Upper lobe of left lung (tissue), 6 donors: ENCODE measurements at regions not wholly inside any gene's neighbourhood (a gene's known extent, or its start where the extent isn't known, plus 50 kb on each side); places are given as distances from the start of the nearest gene placed in this dataset.

ENCODE experiments used
- ATAC-seq, 2 donors: fragments of 200-7000 bp; cut with Tn5 transposase; one replicate each; pipeline ENCODE4 v1.9.1; 2022; ENCODE audit warnings: mild to moderate bottlenecking in 2 of 2, moderate library complexity in 2 of 2; ENCODE audit not compliant: low FRiP score in 2 of 2
- DNase-seq, 2 donors: peaks; one replicate each; pipeline ENCODE4 v3.0.0-alpha.2; 2019 to 2020
- H3K27ac ChIP-seq, 4 donors: fragments of 200-600 bp; sonication (generic); one replicate each; pipeline ENCODE4 v1.5.1; 2016 to 2019
- H3K27me3 ChIP-seq, 4 donors: fragments of 200-600 bp; sonication (generic); one replicate each; pipeline ENCODE4 v1.5.1; 2017 to 2019
- H3K36me3 ChIP-seq, 4 donors: fragments of 200-600 bp; sonication (generic); one replicate each; pipeline ENCODE4 v1.5.1; 2016 to 2019
- H3K4me1 ChIP-seq, 4 donors: fragments of 200-600 bp; sonication (generic); one replicate each; pipeline ENCODE4 v1.5.1; 2018 to 2019
- H3K4me3 ChIP-seq, 4 donors: fragments of 200-600 bp; sonication (generic); one replicate each; pipeline ENCODE4 v1.5.1; 2017 to 2019; ENCODE audit warnings: mild to moderate bottlenecking in 2 of 4, moderate library complexity in 1 of 4
- H3K9me3 ChIP-seq, 4 donors: fragments of 200-600 bp; sonication (generic); one replicate each; pipeline ENCODE4 v1.5.1; 2018 to 2019
- CTCF ChIP-seq, 6 experiments: fragments of 450-650 bp in 4 of 6; fragments of 200-600 bp in 2 of 6; sonication (generic) in 2 of 6; IDR thresholded peaks; one replicate each; pipeline ENCODE4 v1.5.1; 2016 to 2019; ENCODE audit warnings: antibody characterized with exemption in 6 of 6
- EP300 ChIP-seq, 4 donors: sonication (generic); formaldehyde crosslinking; IDR thresholded peaks; one replicate each; pipeline ENCODE4 v1.5.1; 2017; ENCODE audit warnings: antibody characterized with exemption in 4 of 4, control low read depth in 2 of 4
- POLR2A ChIP-seq, 4 donors: fragments of 450-650 bp; IDR thresholded peaks; one replicate each; pipeline ENCODE4 v1.5.1; 2016 to 2017; ENCODE audit warnings: antibody characterized with exemption in 4 of 4, mild to moderate bottlenecking in 2 of 4
- POLR2AphosphoS5 ChIP-seq, 2 donors: sonication (generic); formaldehyde crosslinking; IDR thresholded peaks; one replicate each; pipeline ENCODE4 v1.5.1; 2017; ENCODE audit warnings: antibody characterized with exemption in 2 of 2
- WGBS, 2 donors: methylation state at CpG; one replicate each; pipeline ENCODE4 v1.1.5; 2017 to 2018; 5-methylcytosine and 5-hydroxymethylcytosine counted together
- donor health status: DM: no; HTN: no; CAD: no; lungs with moderate emphysema.
- donor health status: DM: no; HTN: yes; CAD: no; lungs with severe emphysema.

DNA sequence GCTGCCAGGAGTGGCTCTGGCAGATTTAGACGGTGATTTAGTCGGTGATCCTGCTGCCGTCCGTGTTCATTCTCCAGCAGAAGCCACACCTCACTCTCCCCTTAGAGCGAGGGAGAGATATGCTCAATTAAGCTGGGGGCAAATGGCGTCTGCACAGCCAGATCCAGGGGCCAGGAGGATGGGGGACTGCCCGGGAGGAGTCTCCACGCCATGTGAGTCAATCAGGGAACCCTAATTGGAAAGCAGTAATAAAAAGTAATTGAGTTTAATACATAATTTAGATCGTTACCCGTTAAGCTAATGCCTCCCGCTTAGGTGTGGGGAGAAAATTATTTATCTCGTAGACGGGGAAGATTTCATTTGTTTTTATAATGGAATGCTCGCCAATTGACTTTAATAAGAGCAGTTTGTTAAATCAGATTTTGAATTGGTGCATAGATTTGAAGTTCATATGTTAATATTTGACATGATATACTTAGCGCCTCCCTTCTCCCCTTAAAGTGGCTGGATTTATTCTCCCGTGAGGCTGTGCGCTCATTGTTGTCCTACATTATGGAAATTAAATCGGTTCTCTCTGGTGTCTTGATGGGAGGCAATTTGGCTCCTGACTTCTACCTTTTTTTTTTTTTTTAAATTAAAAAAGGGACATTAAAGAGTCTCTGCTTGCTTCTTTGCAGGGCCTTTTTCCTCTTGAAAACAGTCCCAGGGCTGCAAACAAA lies 104.9 kb upstream of the C14orf180 start:
- Histone ChIP-seq H3K9me3 (no peaks in the 10 kb centered on the region), H3K4me1 (no peaks in the 10 kb centered on the region), H3K27me3 (no peaks in the 10 kb centered on the region), H3K27ac (no peak overlapping the region), H3K36me3 (no peaks in the 10 kb centered on the region), H3K4me3 (no peak overlapping the region)
- no peak for DNase-seq
- WGBS, 2 donors = 74 to 80% methylated on average over 16 to 18 of the region's 18 CpGs
- TF ChIP-seq POLR2A (IDR thresholded peaks at IDR 0.05) = no peak
- no peak for TF ChIP-seq EP300 (IDR thresholded peaks at IDR 0.05)
- no peak for TF ChIP-seq CTCF (IDR thresholded peaks at IDR 0.05)
- TF ChIP-seq POLR2AphosphoS5 (IDR thresholded peaks at IDR 0.05) = no peak
- ATAC-seq = no peak

GRCh38 chr14:104475256-104475655 lies 104.3 kb upstream of the C14orf180 start:
- TF ChIP-seq POLR2A (IDR thresholded peaks at IDR 0.05) = no peak
- no peak for TF ChIP-seq CTCF (IDR thresholded peaks at IDR 0.05)
- no peak for TF ChIP-seq EP300 (IDR thresholded peaks at IDR 0.05)
- TF ChIP-seq POLR2AphosphoS5 (IDR thresholded peaks at IDR 0.05) = no peak
- no peaks in the 10 kb centered on the region for H3K27me3 ChIP-seq
- H3K27ac ChIP-seq = no peak overlapping the region
- H3K4me3 ChIP-seq = no peak overlapping the region
- ATAC-seq (no peak), DNase-seq (no peak)
- H3K4me1 ChIP-seq = no peaks in the 10 kb centered on the region
- no peaks in the 10 kb centered on the region for H3K9me3 ChIP-seq
- 91 to 94% methylated on average over 7 to 12 of the region's 12 CpGs for WGBS, 2 donors
- no peaks in the 10 kb centered on the region for H3K36me3 ChIP-seq

DNA sequence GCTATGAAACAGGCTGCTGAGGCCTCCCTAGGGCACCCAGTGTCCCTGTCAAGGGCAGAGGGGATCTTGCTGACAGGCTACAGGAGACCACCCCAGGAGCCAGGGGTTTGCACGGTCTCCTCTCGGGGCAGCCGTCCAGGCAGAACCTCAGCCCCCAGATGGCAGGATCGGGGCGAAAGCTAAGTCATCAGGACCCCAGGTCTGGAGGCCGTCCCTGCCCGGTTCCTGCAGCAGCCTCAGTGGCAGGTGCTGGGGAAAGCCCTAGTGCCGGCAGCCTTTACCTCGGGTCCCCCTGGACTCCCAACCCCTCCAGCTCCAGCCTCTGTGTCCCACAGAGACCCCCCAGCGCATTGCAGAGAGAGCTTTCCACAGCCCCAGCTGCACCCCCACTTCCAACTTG lies 103.8 kb upstream of the C14orf180 start:
- no peak for DNase-seq
- H3K4me1 ChIP-seq = no peaks in the 10 kb centered on the region
- H3K4me3 ChIP-seq = no peak overlapping the region
- ATAC-seq = no peak
- no peaks in the 10 kb centered on the region for H3K36me3 ChIP-seq
- 95 to 100% methylated on average over 1 to 10 of the region's 10 CpGs for WGBS, 2 donors
- no peak overlapping the region for H3K27ac ChIP-seq
- TF ChIP-seq CTCF (IDR thresholded peaks at IDR 0.05) = no peak
- TF ChIP-seq POLR2A (IDR thresholded peaks at IDR 0.05) = no peak
- no peak for TF ChIP-seq POLR2AphosphoS5 (IDR thresholded peaks at IDR 0.05)
- TF ChIP-seq EP300 (IDR thresholded peaks at IDR 0.05) = no peak
- no peaks in the 10 kb centered on the region for H3K27me3 ChIP-seq
- peaks cover 0 to under 1% (median 0%) of the 10 kb centered on the region in 4 donors for H3K9me3 ChIP-seq

DNA sequence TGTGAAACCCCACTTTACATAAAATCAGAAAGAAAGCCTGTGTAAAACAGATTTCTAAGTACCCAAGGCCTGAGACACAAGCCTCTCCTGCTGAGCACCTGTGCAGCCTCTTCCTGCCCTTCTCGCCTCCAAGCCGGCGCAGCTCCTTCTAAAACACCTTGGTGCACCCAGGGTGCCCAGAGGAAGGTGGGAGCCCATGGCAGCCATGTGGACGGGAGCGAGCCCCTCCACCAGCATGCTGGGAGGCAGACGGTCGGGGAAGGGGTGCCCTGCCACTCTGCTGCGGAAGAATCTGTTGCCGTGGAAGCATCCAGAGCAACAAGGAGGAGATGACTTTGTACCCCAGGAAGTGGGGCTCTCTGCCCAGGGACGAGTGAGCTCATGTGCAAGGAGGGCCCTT lies 103.1 kb upstream of the C14orf180 start:
- WGBS, 2 donors = 85 to 89% methylated on average over 5 to 10 of the region's 10 CpGs
- no peaks in the 10 kb centered on the region for H3K36me3 ChIP-seq

More for the DNA sequence above, 103.1 kb upstream of the C14orf180 start:
- H3K9me3 ChIP-seq = peaks cover 0 to 7% (median 4%) of the 10 kb centered on the region in 4 donors
- no peaks in the 10 kb centered on the region for H3K27me3 ChIP-seq
- TF ChIP-seq POLR2A (IDR thresholded peaks at IDR 0.05) (no peak), CTCF (IDR thresholded peaks at IDR 0.05) (no peak), POLR2AphosphoS5 (IDR thresholded peaks at IDR 0.05) (no peak), EP300 (IDR thresholded peaks at IDR 0.05) (no peak)
- no peak for DNase-seq
- no peaks in the 10 kb centered on the region for H3K4me1 ChIP-seq
- no peak overlapping the region for H3K27ac ChIP-seq
- H3K4me3 ChIP-seq = no peak overlapping the region
- no peak for ATAC-seq
